Hepatic stellate cell (primary cell): ENCODE measurements at regions not wholly inside any gene's neighbourhood (a gene's known extent, or its start where the extent isn't known, plus 50 kb on each side); places are given as distances from the start of the nearest gene placed in this dataset.

ENCODE experiments used
- DNase-seq: peaks from one replicate; pipeline ENCODE4 v3.0.0; 2011; ENCODE audit warnings: low spot score

GRCh38 chr1:79667848-79668696 is 661.5 kb upstream of the ADGRL4 start:
- DNase-seq = no peak

GRCh38 chr1:79667166-79667565 is 660.6 kb upstream of the ADGRL4 start:
- DNase-seq = no peak

GRCh38 chr1:79663916-79664315 is 657.4 kb upstream of the ADGRL4 start:
- no peak for DNase-seq

- no peak for DNase-seq
These were observed 656.1 kb upstream of the ADGRL4 start for GRCh38 chr1:79662596-79662995.

- no peak for DNase-seq
These were observed 653.6 kb upstream of the ADGRL4 start for GRCh38 chr1:79660129-79660528.

- no peak for DNase-seq
These were observed 651.6 kb upstream of the ADGRL4 start for GRCh38 chr1:79657951-79658658.

- no peak for DNase-seq
These were observed 649.3 kb upstream of the ADGRL4 start for GRCh38 chr1:79655876-79656275.

DNA sequence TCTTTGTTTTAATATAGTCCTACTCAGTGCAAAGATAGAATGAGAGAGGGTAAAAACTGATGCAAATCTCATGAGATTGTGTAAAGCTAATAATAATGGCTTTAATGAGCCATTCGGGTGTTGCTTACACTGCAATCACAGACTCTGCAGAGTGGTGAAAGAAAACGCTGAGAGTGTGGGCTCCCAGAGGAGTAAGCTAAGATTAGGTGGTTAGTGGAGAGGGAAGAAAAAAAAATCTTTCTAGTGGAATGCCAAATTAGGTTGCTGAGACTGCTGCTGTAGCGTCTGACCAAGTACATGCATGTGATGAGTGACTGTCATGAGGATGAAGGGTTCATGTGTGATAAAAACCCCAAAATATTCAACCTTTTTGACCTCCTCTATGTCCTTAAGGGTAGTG is 645.9 kb upstream of the ADGRL4 start:
- DNase-seq = no peak

GRCh38 chr1:79648126-79648525 is 641.6 kb upstream of the ADGRL4 start:
- no peak for DNase-seq

DNA sequence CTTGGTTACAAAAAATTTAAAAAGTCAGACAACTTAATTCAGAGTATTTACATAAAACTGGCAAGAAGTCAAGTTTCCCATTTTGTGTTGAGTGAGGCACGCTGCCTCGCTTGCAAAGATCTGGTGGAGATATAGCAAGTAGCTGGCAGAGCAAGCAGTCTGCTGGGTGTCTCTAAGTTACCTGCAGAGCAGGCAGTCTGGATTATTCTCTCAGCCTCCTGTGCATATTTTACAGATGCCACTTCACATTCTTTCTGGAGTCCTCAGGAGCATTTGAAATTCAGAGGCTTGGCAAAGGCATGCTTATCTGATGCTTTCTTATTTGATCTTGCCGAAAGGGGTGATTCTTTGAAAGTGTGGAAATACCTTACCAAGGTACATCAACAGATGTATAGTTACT is 640.4 kb upstream of the ADGRL4 start:
- no peak for DNase-seq

DNA sequence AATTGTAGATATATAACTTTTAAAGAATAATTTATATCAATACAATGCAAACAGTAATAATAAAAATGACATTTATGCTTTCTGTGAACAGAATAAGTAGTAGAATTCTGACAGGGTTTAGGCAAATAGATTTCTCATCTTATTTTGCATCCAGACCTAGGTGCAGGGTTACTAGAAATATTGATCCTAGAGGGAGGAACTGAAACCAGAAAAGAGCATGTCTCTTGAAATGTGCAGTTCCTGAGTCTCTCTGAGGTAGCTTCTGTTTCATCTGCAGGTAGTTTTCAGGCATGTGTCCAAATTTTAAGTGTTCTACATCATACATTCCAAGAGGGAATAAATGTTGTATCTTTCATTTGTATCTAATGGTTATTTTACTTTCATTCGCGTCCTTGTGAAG is 631.9 kb upstream of the ADGRL4 start:
- no peak for DNase-seq

GRCh38 chr1:79633456-79633855 is 626.9 kb upstream of the ADGRL4 start:
- DNase-seq = peak; percentile 12

DNA sequence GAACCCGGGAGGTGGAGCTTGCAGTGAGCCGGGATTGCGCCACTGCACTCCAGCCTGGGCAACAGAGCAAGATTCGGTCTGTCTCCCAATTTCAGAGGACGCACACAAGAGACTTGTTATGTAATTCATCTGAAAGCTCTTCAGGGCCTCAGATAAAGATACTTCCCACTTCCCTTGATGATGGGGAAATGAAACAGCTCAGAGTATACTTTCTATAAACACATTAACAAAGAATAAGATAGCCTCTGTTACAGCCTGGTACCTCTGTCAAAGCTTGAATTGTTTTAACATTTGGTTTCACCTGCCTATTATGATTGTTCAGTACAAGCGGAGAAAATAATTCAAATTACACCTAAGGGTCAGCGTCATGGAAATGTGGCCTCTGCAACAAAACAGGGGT is 622.9 kb upstream of the ADGRL4 start:
- DNase-seq = no peak

GRCh38 chr1:79617777-79618176 is 611.2 kb upstream of the ADGRL4 start:
- DNase-seq = no peak

GRCh38 chr1:79614762-79615161 is 608.2 kb upstream of the ADGRL4 start:
- DNase-seq = no peak

GRCh38 chr1:79614106-79614505 is 607.6 kb upstream of the ADGRL4 start:
- no peak for DNase-seq

- DNase-seq = no peak
These were observed 606.5 kb upstream of the ADGRL4 start for GRCh38 chr1:79613046-79613445.

DNA sequence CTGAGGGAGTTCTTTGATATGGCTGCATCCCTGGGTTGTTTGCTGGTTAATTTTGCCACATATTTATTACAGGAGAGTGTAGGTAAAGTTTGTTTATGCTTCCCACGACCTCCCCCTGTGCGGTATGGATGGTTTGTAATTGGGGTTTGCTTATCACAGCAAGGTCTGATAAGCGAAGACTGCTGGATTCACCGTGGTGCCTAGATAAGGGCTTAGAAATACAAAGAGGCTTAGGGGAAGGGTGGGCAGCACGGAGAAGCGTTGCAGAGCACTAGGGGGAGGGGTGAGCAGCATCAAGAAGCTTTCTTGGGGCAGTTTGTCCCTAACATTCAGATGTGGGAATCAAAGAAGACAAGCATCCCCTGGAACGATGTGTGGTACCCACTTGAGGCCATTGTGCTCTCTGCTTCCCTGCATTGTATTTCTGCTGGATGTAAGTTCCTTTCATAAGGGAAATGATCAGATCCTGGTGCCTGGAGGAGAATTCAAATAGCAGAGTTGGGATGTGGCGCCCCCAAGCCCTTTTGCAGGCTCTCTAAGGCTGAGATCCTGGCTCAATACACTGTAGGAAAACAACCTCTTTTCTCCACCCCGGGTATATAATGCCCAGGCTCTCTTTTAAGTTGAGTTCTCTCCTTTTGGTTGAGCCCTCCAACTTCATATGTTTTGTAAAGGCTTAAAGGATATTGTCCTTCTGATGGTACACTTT is 598.1 kb upstream of the ADGRL4 start:
- no peak for DNase-seq

DNA sequence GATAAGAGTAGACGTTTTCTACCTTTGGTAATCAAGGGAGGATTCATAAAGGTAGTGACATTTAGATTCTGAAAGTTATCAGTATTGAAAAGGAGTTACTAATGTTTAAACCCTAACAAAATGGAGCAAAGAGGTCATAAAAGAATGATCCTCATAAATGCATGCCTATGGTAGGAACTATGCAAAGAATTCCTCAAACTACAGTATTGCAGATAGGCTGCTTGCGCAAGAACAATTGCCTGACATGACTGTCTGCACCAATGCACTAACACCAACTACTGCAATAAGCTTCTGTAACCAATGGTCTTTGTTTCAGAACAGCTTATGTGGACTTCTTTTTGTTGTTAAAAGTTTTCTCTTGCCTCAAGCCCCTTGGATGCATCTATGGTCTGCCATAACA is 597.3 kb upstream of the ADGRL4 start:
- no peak for DNase-seq

DNA sequence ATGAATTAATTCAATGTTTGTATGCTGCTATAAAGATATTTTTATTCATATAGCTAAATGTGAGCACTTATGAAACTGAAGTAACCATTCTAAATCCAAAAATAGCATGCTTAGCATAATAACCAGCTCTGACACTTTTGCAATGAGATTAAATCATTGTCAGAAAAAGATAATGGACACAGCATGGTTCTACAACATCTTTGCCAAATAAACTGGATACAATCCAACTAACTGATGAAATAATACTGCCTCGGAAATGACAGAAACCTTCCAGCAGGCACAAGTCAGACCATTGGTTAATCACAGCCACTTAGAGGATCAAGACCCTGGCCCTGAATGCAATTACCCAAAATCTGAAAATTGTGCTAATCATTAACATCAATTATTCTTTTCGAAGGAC is 592.7 kb upstream of the ADGRL4 start:
- no peak for DNase-seq

DNA sequence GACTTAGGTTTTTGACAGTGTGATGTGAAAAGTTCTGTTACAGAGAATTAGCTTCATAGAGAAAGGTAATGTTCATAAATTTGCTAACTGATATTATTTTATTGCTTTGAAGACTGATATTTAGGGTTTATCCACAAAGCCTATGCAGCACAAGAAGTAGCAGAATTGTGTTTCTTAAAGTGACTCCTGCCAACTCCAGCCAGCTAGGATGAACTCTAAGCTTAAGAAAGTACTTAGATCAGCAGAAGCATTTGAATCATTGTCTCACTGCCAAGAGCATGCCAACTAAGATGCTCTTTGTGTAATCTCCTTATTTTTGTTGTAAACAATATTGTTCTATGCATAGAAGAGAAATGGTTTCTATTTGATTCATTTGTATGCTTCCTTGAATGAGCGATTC is 589.4 kb upstream of the ADGRL4 start:
- DNase-seq = no peak

DNA sequence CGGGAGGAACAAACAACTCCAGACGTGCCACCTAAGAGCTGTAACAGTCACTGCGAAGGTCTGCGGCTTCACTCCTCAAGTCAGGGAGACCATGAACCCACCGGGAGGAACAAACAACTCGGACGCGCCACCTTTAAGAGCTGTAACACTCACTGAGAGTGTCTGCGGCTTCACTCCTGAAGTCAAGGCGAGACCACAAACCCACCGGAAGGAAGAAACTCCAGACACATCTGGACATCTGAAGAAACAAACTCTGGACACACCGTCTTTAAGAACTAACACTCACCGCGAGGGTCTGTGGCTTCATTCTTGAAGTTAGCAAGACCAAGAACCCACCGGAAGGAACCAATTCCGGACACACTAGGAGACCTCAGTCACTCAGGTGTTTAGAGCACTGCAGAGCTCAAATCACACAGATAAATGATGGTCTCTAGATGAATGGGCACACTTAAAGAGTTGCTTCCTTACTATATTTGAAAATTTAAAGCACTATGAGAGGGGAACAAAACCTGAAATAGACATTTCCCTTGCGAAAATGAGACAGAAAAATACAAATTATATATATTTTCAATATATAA is 587.7 kb upstream of the ADGRL4 start:
- DNase-seq = no peak

- no peak for DNase-seq
These were observed 586.2 kb upstream of the ADGRL4 start for GRCh38 chr1:79592707-79593106.
